ENCODE measurements at regions not wholly inside any gene's neighbourhood (a gene's known extent, or its start where the extent isn't known, plus 50 kb on each side); places are given as distances from the start of the nearest gene placed in this dataset.

DNA sequence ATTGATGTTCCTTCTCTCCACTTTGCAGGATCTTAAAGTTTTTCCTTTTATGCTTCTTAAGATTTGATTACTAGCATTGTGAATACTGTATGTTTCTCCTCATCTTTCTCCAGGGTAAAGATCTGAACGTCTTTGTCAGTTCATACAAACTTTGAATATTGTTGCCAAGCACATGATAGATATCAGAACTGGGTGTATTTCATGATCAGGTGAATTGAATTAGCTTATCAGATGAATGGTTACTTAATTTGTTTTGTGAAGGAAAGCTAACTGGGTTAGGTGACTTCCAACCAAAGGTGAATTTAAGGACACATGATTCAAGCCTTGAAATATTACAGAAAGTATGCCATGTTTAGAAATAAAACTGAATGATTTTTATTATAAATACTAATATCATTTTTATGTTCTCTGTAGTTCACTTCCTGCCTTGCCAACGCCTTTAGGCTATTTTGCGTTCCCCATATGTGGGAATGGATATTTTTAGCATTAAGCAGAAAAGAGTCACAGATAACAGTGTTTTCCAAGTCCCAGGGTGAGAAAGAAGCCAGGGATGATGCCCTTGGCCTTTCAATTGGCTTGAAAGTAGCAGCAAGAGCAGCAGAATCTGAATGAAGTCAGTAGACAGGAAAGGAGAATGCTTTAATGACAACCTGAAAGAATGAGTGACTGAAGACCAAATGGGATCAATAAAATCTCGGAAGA is 752.1 kb downstream of the NCAM2 start:
- Histone ChIP-seq H3K4me1 (ENCODE audit: control insufficient read depth in 2 of 2, insufficient read depth in 2 of 2, low read length in 2 of 2) (no peaks in the 10 kb centered on the region), H3K27me3 (ENCODE audit: control insufficient read depth in 2 of 2, insufficient read depth in 2 of 2, low read length in 2 of 2) (no peaks in the 10 kb centered on the region), H3K36me3 (ENCODE audit: control insufficient read depth in 2 of 3, insufficient read depth in 3 of 3, low read length in 3 of 3) (no peaks in the 10 kb centered on the region), H3K4me3 (ENCODE audit: low read length) (no peak overlapping the region), H3K27ac (ENCODE audit: low read depth, low read length) (no peak overlapping the region), H3K9me3 (ENCODE audit: control insufficient read depth in 2 of 3, low read length in 3 of 3) (no peaks in the 10 kb centered on the region)
- Mint-ChIP-seq H3K9me3 (peaks cover 0 to 11% (median 3%) of the 10 kb centered on the region in 11 donors), H3K4me1 (no peaks in the 10 kb centered on the region), H3K27ac (no peak overlapping the region), H3K27me3 (no peaks in the 10 kb centered on the region), H3K4me3 (no peak overlapping the region), H3K36me3 (no peaks in the 10 kb centered on the region)
- DNase-seq: no peak
- no peak for ATAC-seq
- POLR2A ChIA-PET: no interaction called here
- CTCF ChIA-PET: no interaction called here
- intact Hi-C loops (cut with micrococcal nuclease): no loop called here

DNA sequence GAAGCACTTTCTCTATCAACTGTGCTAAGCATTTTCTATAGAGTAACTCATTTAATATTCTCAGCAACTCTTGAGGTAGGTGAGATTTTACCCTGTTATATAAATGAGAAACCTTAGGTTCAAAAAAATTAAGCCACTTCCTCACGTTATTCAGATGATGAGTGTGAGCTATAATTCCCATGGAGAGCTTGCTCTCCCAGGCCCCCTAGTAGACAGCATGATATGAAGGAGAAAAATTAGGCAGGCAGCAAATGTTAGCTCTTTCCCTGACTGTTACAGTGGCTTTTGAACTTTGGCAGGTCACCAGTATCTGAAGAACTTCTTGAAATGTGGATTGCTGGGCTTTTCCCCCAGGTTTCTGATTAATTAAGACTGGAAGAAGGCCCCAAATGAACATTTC is 753.1 kb downstream of the NCAM2 start:
- no peak overlapping the region for H3K4me3 Mint-ChIP-seq

DNA sequence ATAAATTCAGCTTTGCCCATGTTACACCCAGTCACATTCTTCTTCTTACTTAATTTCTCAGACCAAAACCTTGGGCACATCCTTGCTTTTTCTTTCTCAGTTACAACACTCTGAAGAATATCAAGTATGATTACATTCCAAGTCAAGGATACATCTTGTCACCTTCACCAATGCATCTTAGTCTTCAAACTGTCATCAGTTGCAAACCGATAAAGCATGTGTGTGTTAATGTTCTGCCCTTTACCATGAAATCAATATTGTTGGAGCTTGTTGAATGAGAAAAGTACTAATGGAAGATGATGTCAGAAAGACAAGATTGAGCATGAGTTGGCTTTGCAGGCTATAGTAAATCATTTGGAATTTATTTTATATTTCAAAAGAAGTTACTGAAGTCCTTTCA is 764.6 kb downstream of the NCAM2 start:
- Mint-ChIP-seq H3K27ac (no peak overlapping the region), H3K4me3 (no peak overlapping the region), H3K27me3 (no peaks in the 10 kb centered on the region), H3K36me3 (no peaks in the 10 kb centered on the region), H3K9me3 (peaks cover 0 to 6% (median 2%) of the 10 kb centered on the region in 11 donors), H3K4me1 (no peaks in the 10 kb centered on the region)
- H3K36me3 ChIP-seq (ENCODE audit: control insufficient read depth in 2 of 3, insufficient read depth in 3 of 3, low read length in 3 of 3): no peaks in the 10 kb centered on the region
- no peak for ATAC-seq
- DNase-seq: no peak
- H3K27me3 ChIP-seq (ENCODE audit: control insufficient read depth in 2 of 2, insufficient read depth in 2 of 2, low read length in 2 of 2): no peaks in the 10 kb centered on the region
- intact Hi-C loops (cut with micrococcal nuclease): no loop called here
- POLR2A ChIA-PET: no interaction called here
- CTCF ChIA-PET: no interaction called here
- H3K9me3 ChIP-seq (ENCODE audit: control insufficient read depth in 2 of 3, low read length in 3 of 3): no peaks in the 10 kb centered on the region
- no peaks in the 10 kb centered on the region for H3K4me1 ChIP-seq (ENCODE audit: control insufficient read depth in 2 of 2, insufficient read depth in 2 of 2, low read length in 2 of 2)
- no peak overlapping the region for H3K27ac ChIP-seq (ENCODE audit: low read depth, low read length)
- no peak overlapping the region for H3K4me3 ChIP-seq (ENCODE audit: low read length)

More for the DNA sequence above, 753.1 kb downstream of the NCAM2 start:
- Histone ChIP-seq H3K27ac (ENCODE audit: low read depth, low read length) (no peak overlapping the region), H3K4me1 (ENCODE audit: control insufficient read depth in 2 of 2, insufficient read depth in 2 of 2, low read length in 2 of 2) (no peaks in the 10 kb centered on the region), H3K9me3 (ENCODE audit: control insufficient read depth in 2 of 3, low read length in 3 of 3) (no peaks in the 10 kb centered on the region), H3K27me3 (ENCODE audit: control insufficient read depth in 2 of 2, insufficient read depth in 2 of 2, low read length in 2 of 2) (no peaks in the 10 kb centered on the region), H3K4me3 (ENCODE audit: low read length) (no peak overlapping the region), H3K36me3 (ENCODE audit: control insufficient read depth in 2 of 3, insufficient read depth in 3 of 3, low read length in 3 of 3) (no peaks in the 10 kb centered on the region)
- H3K27ac Mint-ChIP-seq: no peak overlapping the region
- intact Hi-C loops (cut with micrococcal nuclease): no loop called here
- POLR2A ChIA-PET: no interaction called here
- no peaks in the 10 kb centered on the region for H3K27me3 Mint-ChIP-seq
- no peaks in the 10 kb centered on the region for H3K4me1 Mint-ChIP-seq
- no peaks in the 10 kb centered on the region for H3K36me3 Mint-ChIP-seq
- peaks cover 0 to 12% (median 3%) of the 10 kb centered on the region in 11 donors for H3K9me3 Mint-ChIP-seq
- ATAC-seq (no peak), DNase-seq (no peak)
- CTCF ChIA-PET: no interaction called here

DNA sequence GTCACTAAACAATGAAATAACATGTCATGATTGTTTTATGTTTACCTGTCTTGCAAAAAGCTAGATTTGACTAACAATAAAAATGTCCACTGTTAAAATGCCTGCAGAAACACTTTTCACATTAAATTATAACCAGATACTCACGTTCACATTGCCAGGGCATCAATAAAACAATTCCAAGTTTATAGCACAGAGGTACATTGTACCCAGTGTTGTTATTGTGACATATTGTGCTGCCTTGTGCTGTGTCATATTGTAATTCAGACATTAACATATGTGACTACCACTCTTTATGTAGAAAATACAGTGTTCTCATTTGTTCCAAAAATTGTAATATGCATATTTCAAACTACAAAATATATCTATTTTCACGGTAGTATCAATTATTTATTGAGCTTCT is 766.1 kb downstream of the NCAM2 start:
- Mint-ChIP-seq H3K4me3 (no peak overlapping the region), H3K9me3 (peaks cover 0 to 13% (median 2%) of the 10 kb centered on the region in 11 donors), H3K4me1 (no peaks in the 10 kb centered on the region), H3K27ac (no peak overlapping the region), H3K36me3 (no peaks in the 10 kb centered on the region), H3K27me3 (no peaks in the 10 kb centered on the region)
- intact Hi-C loops (cut with micrococcal nuclease): no loop called here
- ATAC-seq (no peak), DNase-seq (no peak)
- Histone ChIP-seq H3K27ac (ENCODE audit: low read depth, low read length) (no peak overlapping the region), H3K4me3 (ENCODE audit: low read length) (no peak overlapping the region), H3K4me1 (ENCODE audit: control insufficient read depth in 2 of 2, insufficient read depth in 2 of 2, low read length in 2 of 2) (no peaks in the 10 kb centered on the region), H3K9me3 (ENCODE audit: control insufficient read depth in 2 of 3, low read length in 3 of 3) (no peaks in the 10 kb centered on the region), H3K36me3 (ENCODE audit: control insufficient read depth in 2 of 3, insufficient read depth in 3 of 3, low read length in 3 of 3) (no peaks in the 10 kb centered on the region), H3K27me3 (ENCODE audit: control insufficient read depth in 2 of 2, insufficient read depth in 2 of 2, low read length in 2 of 2) (no peaks in the 10 kb centered on the region)
- ChIA-PET POLR2A (no interaction called here), CTCF (no interaction called here)

DNA sequence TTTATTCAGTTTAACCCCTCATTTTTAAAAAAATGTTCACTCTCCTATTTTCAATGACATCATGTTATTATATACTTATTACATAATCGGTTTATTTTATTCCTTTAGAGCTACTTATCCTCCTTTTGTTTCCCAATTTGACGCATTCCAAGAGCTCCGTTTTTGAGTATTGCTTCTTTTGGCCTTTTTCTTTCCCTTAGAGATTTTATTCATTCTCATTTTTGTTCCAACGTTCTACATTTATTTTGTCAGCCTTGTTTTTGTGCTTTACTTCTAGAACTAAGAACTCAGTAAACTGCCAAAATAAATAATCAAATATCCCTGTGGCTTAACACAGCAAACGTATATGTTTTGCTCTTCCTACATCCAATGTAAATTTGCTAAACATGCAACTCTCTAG is 769.1 kb downstream of the NCAM2 start:
- H3K9me3 ChIP-seq (ENCODE audit: control insufficient read depth in 2 of 3, low read length in 3 of 3): no peaks in the 10 kb centered on the region
- ChIA-PET POLR2A (no interaction called here), CTCF (no interaction called here)
- no peaks in the 10 kb centered on the region for H3K36me3 ChIP-seq (ENCODE audit: control insufficient read depth in 2 of 3, insufficient read depth in 3 of 3, low read length in 3 of 3)
- no peak for DNase-seq
- no peak overlapping the region for H3K27ac Mint-ChIP-seq
- no peaks in the 10 kb centered on the region for H3K4me1 Mint-ChIP-seq
- no peak for ATAC-seq
- H3K4me3 ChIP-seq (ENCODE audit: low read length): no peak overlapping the region
- no peaks in the 10 kb centered on the region for H3K4me1 ChIP-seq (ENCODE audit: control insufficient read depth in 2 of 2, insufficient read depth in 2 of 2, low read length in 2 of 2)
- no peaks in the 10 kb centered on the region for H3K36me3 Mint-ChIP-seq
- H3K27ac ChIP-seq (ENCODE audit: low read depth, low read length): no peak overlapping the region
- intact Hi-C loops (cut with micrococcal nuclease): no loop called here
- no peaks in the 10 kb centered on the region for H3K27me3 ChIP-seq (ENCODE audit: control insufficient read depth in 2 of 2, insufficient read depth in 2 of 2, low read length in 2 of 2)
- no peak overlapping the region for H3K4me3 Mint-ChIP-seq
- no peaks in the 10 kb centered on the region for H3K27me3 Mint-ChIP-seq
- H3K9me3 Mint-ChIP-seq: peaks cover 0 to 19% (median 2%) of the 10 kb centered on the region in 11 donors

DNA sequence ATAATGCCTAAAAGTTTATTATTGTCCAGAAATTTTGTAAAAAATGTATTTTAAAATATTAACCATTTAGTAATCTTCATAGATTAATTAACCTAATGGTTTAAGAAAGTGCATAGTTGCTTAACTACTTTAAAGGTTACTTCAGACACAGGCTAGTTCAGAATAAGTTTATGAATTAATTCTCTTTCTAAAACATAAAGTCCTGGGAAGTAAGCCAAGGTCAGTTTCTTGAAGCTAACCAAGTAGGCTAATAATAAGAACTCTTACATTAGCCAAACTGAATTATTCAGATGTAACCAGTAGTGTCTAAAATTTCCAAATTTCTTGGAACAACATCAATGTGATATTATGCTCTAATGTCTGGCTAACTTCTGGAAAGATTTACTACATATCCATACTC is 790.4 kb downstream of the NCAM2 start:
- H3K27ac Mint-ChIP-seq: no peak overlapping the region

DNA sequence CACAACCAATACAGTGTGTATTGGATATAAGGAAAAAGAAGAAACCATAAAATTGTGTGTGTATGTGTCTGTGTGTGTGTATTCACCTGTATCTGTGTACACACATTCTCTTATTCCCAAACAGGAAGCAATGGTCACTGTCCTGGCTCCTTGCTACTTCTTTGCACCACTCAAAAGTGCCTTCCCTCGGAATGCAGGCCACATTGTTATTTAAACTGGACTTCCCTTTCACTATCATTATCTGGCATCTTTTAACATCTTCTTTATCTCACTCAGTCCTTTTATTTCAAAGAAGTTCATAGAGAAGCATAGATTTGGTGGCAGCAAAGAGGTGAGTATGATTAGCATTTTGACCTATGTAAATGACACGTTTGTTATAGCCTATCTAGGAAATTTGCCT is 803.7 kb downstream of the NCAM2 start:
- Mint-ChIP-seq H3K36me3 (no peaks in the 10 kb centered on the region), H3K27me3 (no peaks in the 10 kb centered on the region), H3K27ac (no peak overlapping the region), H3K9me3 (peaks cover 0 to 33% (median 5%) of the 10 kb centered on the region in 11 donors), H3K4me3 (no peak overlapping the region), H3K4me1 (no peaks in the 10 kb centered on the region)
- ATAC-seq (no peak), DNase-seq (no peak)
- ChIA-PET POLR2A (no interaction called here), CTCF (no interaction called here)
- intact Hi-C loops (cut with micrococcal nuclease): no loop called here
- Histone ChIP-seq H3K27me3 (ENCODE audit: control insufficient read depth in 2 of 2, insufficient read depth in 2 of 2, low read length in 2 of 2) (no peaks in the 10 kb centered on the region), H3K4me1 (ENCODE audit: control insufficient read depth in 2 of 2, insufficient read depth in 2 of 2, low read length in 2 of 2) (no peaks in the 10 kb centered on the region), H3K27ac (ENCODE audit: low read depth, low read length) (no peak overlapping the region), H3K4me3 (ENCODE audit: low read length) (no peak overlapping the region), H3K36me3 (ENCODE audit: control insufficient read depth in 2 of 3, insufficient read depth in 3 of 3, low read length in 3 of 3) (no peaks in the 10 kb centered on the region), H3K9me3 (ENCODE audit: control insufficient read depth in 2 of 3, low read length in 3 of 3) (peaks cover 0 to 3% (median 0%) of the 10 kb centered on the region in 3 experiments)

More for the DNA sequence above, 790.4 kb downstream of the NCAM2 start:
- no peak for DNase-seq
- no peaks in the 10 kb centered on the region for H3K4me1 ChIP-seq (ENCODE audit: control insufficient read depth in 2 of 2, insufficient read depth in 2 of 2, low read length in 2 of 2)
- H3K36me3 ChIP-seq (ENCODE audit: control insufficient read depth in 2 of 3, insufficient read depth in 3 of 3, low read length in 3 of 3): no peaks in the 10 kb centered on the region
- POLR2A ChIA-PET: no interaction called here
- no peak overlapping the region for H3K4me3 ChIP-seq (ENCODE audit: low read length)
- H3K27ac ChIP-seq (ENCODE audit: low read depth, low read length): no peak overlapping the region
- Mint-ChIP-seq H3K4me3 (no peak overlapping the region), H3K27me3 (no peaks in the 10 kb centered on the region), H3K36me3 (peaks cover 0 to 4% (median 0%) of the 10 kb centered on the region in 5 donors), H3K9me3 (peaks cover 0 to 20% (median 3%) of the 10 kb centered on the region in 11 donors), H3K4me1 (no peaks in the 10 kb centered on the region)
- CTCF ChIA-PET: no interaction called here
- no peak for ATAC-seq
- intact Hi-C loops (cut with micrococcal nuclease): no loop called here
- no peaks in the 10 kb centered on the region for H3K9me3 ChIP-seq (ENCODE audit: control insufficient read depth in 2 of 3, low read length in 3 of 3)
- H3K27me3 ChIP-seq (ENCODE audit: control insufficient read depth in 2 of 2, insufficient read depth in 2 of 2, low read length in 2 of 2): no peaks in the 10 kb centered on the region

Measured in naive thymus-derived CD4-positive, alpha-beta T cell (primary cell).